ENCODE measurements at regions not wholly inside any gene's neighbourhood (a gene's known extent, or its start where the extent isn't known, plus 50 kb on each side); places are given as distances from the start of the nearest gene placed in this dataset.
"Not testable (repeated sequence)": the region's sequence is repeated elsewhere in the genome, so short reads cannot be mapped to it uniquely, and the experiment has no call there.

DNA sequence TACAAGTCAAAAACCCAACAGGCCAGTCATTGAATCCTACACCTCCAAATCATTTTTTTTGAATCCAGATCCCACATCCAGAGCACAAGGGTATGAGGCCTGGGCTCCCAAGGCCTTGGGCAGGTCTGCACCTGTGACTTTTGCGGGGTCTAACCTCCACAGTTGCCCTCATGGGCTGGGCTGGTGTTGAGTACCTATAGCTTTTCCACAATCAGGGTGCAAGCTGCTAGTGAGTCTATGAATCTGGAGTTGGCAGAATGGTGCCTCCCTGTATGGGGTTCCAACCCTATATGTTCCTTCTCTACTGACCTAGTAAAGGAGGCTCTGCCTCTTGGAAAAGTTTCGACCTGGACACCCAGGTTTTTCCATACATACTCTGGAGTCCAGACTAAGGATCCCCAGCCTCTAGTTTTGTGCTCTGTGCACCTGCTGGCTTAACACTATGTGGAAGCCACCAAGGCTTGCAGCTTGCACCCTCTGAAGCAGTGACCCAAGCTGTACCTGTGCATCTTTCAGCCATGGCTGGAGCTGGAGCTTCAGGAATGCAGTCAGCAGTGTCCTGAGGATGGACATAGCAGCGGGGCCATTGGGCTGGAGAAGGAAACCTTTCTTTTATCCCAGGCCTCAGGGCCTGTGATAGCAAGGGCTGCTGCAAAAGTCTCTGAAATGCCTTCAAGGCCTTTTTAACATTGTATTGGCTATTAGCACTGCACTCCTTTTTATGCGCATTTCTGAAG is 233.6 kb downstream of the CWH43 start:
- DNase-seq; H3K27ac Mint-ChIP-seq; POLR2A ChIA-PET; H3K4me1 Mint-ChIP-seq; H2AFZ ChIP-seq (ENCODE audit: insufficient read depth, low read depth, low read length, poor library complexity, severe bottlenecking); H3K27me3 ChIP-seq (replicated peaks in 1 of 4; ENCODE audit: control extremely low read depth in 1 of 4, control insufficient read depth in 3 of 4, insufficient read depth in 4 of 4, low read length in 3 of 4); ATAC-seq (ENCODE audit: low read depth); CTCF ChIA-PET; H3K9ac ChIP-seq (ENCODE audit: low read length); H3K4me1 ChIP-seq (ENCODE audit: control insufficient read depth in 2 of 2, insufficient read depth in 2 of 2, low read length in 2 of 2); H3K36me3 ChIP-seq (replicated peaks in 1 of 2; ENCODE audit: control extremely low read depth in 1 of 2, control insufficient read depth in 1 of 2, extremely low read depth in 1 of 2, insufficient read depth in 2 of 2, low read length in 1 of 2); H3K27ac ChIP-seq (ENCODE audit: low read length in 2 of 2); H3K79me2 ChIP-seq (ENCODE audit: control insufficient read depth, insufficient read depth, low read length); H4K20me1 ChIP-seq (ENCODE audit: control insufficient read depth, insufficient read depth, low read length, poor library complexity, severe bottlenecking); H3K4me3 ChIP-seq (ENCODE audit: control extremely low read depth in 1 of 5, extremely low read depth in 1 of 5, insufficient read depth in 1 of 5, low read depth in 2 of 5, low read length in 4 of 5); H3K4me3 Mint-ChIP-seq; intact Hi-C loops (cut with micrococcal nuclease); H3K4me2 ChIP-seq (replicated peaks; ENCODE audit: low read depth, low read length, poor library complexity, severe bottlenecking); H3K27me3 Mint-ChIP-seq: not testable (repeated sequence)
- peaks cover 19% of the 10 kb centered on the region for H3K9me3 Mint-ChIP-seq (ENCODE audit: insufficient read depth)
- 28% methylated on average over 4 of the region's 4 CpGs for WGBS (ENCODE audit: insufficient coverage)
- H3K9me3 ChIP-seq (ENCODE audit: control extremely low read depth in 1 of 3, control insufficient read depth in 2 of 3, insufficient read depth in 1 of 3, low read length in 2 of 3), result peaks cover 0 to 26% (median 0%) of the 10 kb centered on the region in 3 donors

DNA sequence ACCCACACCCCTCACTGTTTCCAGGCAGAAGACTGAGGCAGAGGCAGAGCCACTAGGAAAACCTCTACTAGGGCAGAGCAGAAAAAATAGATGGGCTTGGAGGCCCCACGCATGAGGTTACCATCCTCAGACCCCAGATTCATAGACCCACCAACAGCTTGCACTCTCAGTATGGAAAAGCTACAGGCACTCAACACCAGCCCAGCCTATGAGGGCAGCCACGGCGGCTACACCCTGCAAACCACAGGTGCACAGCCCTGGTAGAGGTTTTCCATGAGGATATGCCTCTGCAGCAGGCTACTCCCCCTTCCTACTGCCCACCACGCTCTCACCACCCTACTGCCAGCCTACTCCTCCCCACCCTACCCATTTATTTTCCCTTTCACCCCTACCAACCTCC is 235.1 kb downstream of the CWH43 start:
- H3K9ac ChIP-seq (ENCODE audit: low read length), result no peak overlapping the region

GRCh38 chr4:49222810-49223209 is 236.7 kb downstream of the CWH43 start:
- H3K27ac Mint-ChIP-seq; intact Hi-C loops (cut with micrococcal nuclease); H3K36me3 ChIP-seq (replicated peaks in 1 of 2; ENCODE audit: control extremely low read depth in 1 of 2, control insufficient read depth in 1 of 2, extremely low read depth in 1 of 2, insufficient read depth in 2 of 2, low read length in 1 of 2); H3K9ac ChIP-seq (ENCODE audit: low read length); CTCF ChIA-PET; ATAC-seq (ENCODE audit: low read depth); H3K79me2 ChIP-seq (ENCODE audit: control insufficient read depth, insufficient read depth, low read length); DNase-seq; H3K27ac ChIP-seq (ENCODE audit: low read length in 2 of 2); H4K20me1 ChIP-seq (ENCODE audit: control insufficient read depth, insufficient read depth, low read length, poor library complexity, severe bottlenecking); H3K27me3 ChIP-seq (replicated peaks in 1 of 4; ENCODE audit: control extremely low read depth in 1 of 4, control insufficient read depth in 3 of 4, insufficient read depth in 4 of 4, low read length in 3 of 4); H3K4me1 Mint-ChIP-seq; H3K4me3 Mint-ChIP-seq; H3K4me3 ChIP-seq (ENCODE audit: control extremely low read depth in 1 of 5, extremely low read depth in 1 of 5, insufficient read depth in 1 of 5, low read depth in 2 of 5, low read length in 4 of 5); H3K4me2 ChIP-seq (replicated peaks; ENCODE audit: low read depth, low read length, poor library complexity, severe bottlenecking); H2AFZ ChIP-seq (ENCODE audit: insufficient read depth, low read depth, low read length, poor library complexity, severe bottlenecking); POLR2A ChIA-PET; H3K27me3 Mint-ChIP-seq; H3K4me1 ChIP-seq (ENCODE audit: control insufficient read depth in 2 of 2, insufficient read depth in 2 of 2, low read length in 2 of 2): not testable (repeated sequence)
- H3K9me3 Mint-ChIP-seq (ENCODE audit: insufficient read depth), result peaks cover 11% of the 10 kb centered on the region
- H3K9me3 ChIP-seq (ENCODE audit: control extremely low read depth in 1 of 3, control insufficient read depth in 2 of 3, insufficient read depth in 1 of 3, low read length in 2 of 3), result peaks cover 0 to 16% (median 0%) of the 10 kb centered on the region in 3 donors
- no CpG with 5 or more reads among the region's 1 CpG for WGBS (ENCODE audit: insufficient coverage)

More for the DNA sequence above, 235.1 kb downstream of the CWH43 start:
- Histone ChIP-seq H3K36me3 (replicated peaks in 1 of 2; ENCODE audit: control extremely low read depth in 1 of 2, control insufficient read depth in 1 of 2, extremely low read depth in 1 of 2, insufficient read depth in 2 of 2, low read length in 1 of 2) (no peaks in the 10 kb centered on the region), H3K9me3 (ENCODE audit: control extremely low read depth in 1 of 3, control insufficient read depth in 2 of 3, insufficient read depth in 1 of 3, low read length in 2 of 3) (peaks cover 0 to 20% (median 0%) of the 10 kb centered on the region in 3 donors), H3K4me3 (ENCODE audit: control extremely low read depth in 1 of 5, extremely low read depth in 1 of 5, insufficient read depth in 1 of 5, low read depth in 2 of 5, low read length in 4 of 5) (no peak overlapping the region), H3K27ac (ENCODE audit: low read length in 2 of 2) (no peak overlapping the region), H4K20me1 (ENCODE audit: control insufficient read depth, insufficient read depth, low read length, poor library complexity, severe bottlenecking) (no peaks in the 10 kb centered on the region), H3K79me2 (ENCODE audit: control insufficient read depth, insufficient read depth, low read length) (no peaks in the 10 kb centered on the region), H3K27me3 (replicated peaks in 1 of 4; ENCODE audit: control extremely low read depth in 1 of 4, control insufficient read depth in 3 of 4, insufficient read depth in 4 of 4, low read length in 3 of 4) (no peaks in the 10 kb centered on the region), H3K4me2 (replicated peaks; ENCODE audit: low read depth, low read length, poor library complexity, severe bottlenecking) (no peak overlapping the region), H3K4me1 (ENCODE audit: control insufficient read depth in 2 of 2, insufficient read depth in 2 of 2, low read length in 2 of 2) (no peaks in the 10 kb centered on the region), H2AFZ (ENCODE audit: insufficient read depth, low read depth, low read length, poor library complexity, severe bottlenecking) (no peak overlapping the region)
- no peaks in the 10 kb centered on the region for H3K27me3 Mint-ChIP-seq
- TF ChIP-seq EZH2 (IDR thresholded peaks at IDR 0.05; ENCODE audit: borderline replicate concordance, insufficient read depth, low read depth, low read length, poor library complexity, severe bottlenecking), result no peak
- TF ChIP-seq, protein P1, sequence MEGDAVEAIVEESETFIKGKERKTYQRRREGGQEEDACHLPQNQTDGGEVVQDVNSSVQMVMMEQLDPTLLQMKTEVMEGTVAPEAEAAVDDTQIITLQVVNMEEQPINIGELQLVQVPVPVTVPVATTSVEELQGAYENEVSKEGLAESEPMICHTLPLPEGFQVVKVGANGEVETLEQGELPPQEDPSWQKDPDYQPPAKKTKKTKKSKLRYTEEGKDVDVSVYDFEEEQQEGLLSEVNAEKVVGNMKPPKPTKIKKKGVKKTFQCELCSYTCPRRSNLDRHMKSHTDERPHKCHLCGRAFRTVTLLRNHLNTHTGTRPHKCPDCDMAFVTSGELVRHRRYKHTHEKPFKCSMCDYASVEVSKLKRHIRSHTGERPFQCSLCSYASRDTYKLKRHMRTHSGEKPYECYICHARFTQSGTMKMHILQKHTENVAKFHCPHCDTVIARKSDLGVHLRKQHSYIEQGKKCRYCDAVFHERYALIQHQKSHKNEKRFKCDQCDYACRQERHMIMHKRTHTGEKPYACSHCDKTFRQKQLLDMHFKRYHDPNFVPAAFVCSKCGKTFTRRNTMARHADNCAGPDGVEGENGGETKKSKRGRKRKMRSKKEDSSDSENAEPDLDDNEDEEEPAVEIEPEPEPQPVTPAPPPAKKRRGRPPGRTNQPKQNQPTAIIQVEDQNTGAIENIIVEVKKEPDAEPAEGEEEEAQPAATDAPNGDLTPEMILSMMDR (IDR thresholded peaks at IDR 0.05), result no peak
- ATAC-seq (ENCODE audit: low read depth), result no peak
- H3K4me1 Mint-ChIP-seq, result no peaks in the 10 kb centered on the region
- ChIA-PET POLR2A (no interaction called here), CTCF (no interaction called here)
- peaks cover 16% of the 10 kb centered on the region for H3K9me3 Mint-ChIP-seq (ENCODE audit: insufficient read depth)
- 42% methylated on average over 4 of the region's 4 CpGs for WGBS (ENCODE audit: insufficient coverage)
- intact Hi-C loops (cut with micrococcal nuclease), result no loop called here
- no peak overlapping the region for H3K27ac Mint-ChIP-seq
- no peak overlapping the region for H3K4me3 Mint-ChIP-seq
- no peak for DNase-seq
